Keratinocyte (primary cell): ENCODE measurements at regions not wholly inside any gene's neighbourhood (a gene's known extent, or its start where the extent isn't known, plus 50 kb on each side); places are given as distances from the start of the nearest gene placed in this dataset.

ENCODE experiments used
- CTCF ChIP-seq, 3 experiments: IDR thresholded peaks in 1 of 3; conservative IDR thresholded peaks in 1 of 3; optimal IDR thresholded peaks in 1 of 3; 2 replicates in 2 of 3; 3 replicates in 1 of 3; pipeline versions ENCODE3 to v1.5.1; 2011; ENCODE audit warnings: low read length in 3 of 3, mild to moderate bottlenecking in 3 of 3, moderate library complexity in 2 of 3, control low read depth in 1 of 3, inconsistent platforms in 1 of 3; ENCODE audit not compliant: insufficient read depth in 2 of 3; ENCODE audit errors: extremely low read depth in 1 of 3
- EZH2 ChIP-seq: IDR thresholded peaks from one replicate; pipeline ENCODE4 v1.6.1; 2012; ENCODE audit warnings: inconsistent platforms, mild to moderate bottlenecking, low read length, moderate library complexity

GRCh38 chr20:60576236-60576635 lies 618.0 kb downstream of the CDH26 start:
- TF ChIP-seq CTCF (optimal IDR thresholded peaks at IDR 0.05 in 1 of 3, IDR thresholded peaks at IDR 0.05 in 1 of 3, conservative IDR thresholded peaks at IDR 0.05 in 1 of 3; ENCODE audit: extremely low read depth in 1 of 3, insufficient read depth in 2 of 3, low read length in 3 of 3) (no peak), EZH2 (no peak)
